HCT116 (cell line): ENCODE measurements at regions not wholly inside any gene's neighbourhood (a gene's known extent, or its start where the extent isn't known, plus 50 kb on each side); places are given as distances from the start of the nearest gene placed in this dataset.

Experiments
- ATAC-seq: fragments of 200-7000 bp; cut with Tn5 transposase; 2 replicates; pipeline ENCODE4 v1.9.1; 2020; ENCODE audit warnings: mild to moderate bottlenecking, moderate library complexity
- BruUV-seq: library from RNA; stranded (reverse); fragments of 400-500 nt; replicated peaks from 2 replicates; lab custom pipeline; 2021; lab: Mats Ljungman, UMichigan
- CTCF ChIA-PET: fragments of 300-600 bp; sonication (Branson Sonifier 250); formaldehyde crosslinking; loops from one replicate; lab custom pipeline; 2021; ENCODE audit warnings: antibody characterized with exemption; lab: Charles Lee
- POLR2A ChIA-PET: fragments of 300-600, 350-600 bp; sonication (Branson Sonifier 250); formaldehyde crosslinking; loops from one replicate; lab custom pipeline; 2021; ENCODE audit warnings: antibody characterized with exemption; lab: Charles Lee
- RAD21 ChIA-PET, 2 experiments: fragments of 300-600 bp; sonication (Branson Sonifier 250); formaldehyde crosslinking; loops; one replicate each; lab custom pipeline; 2023; ENCODE audit warnings: low total read pairs in 2 of 2; ENCODE audit not compliant: uncharacterized antibody in 2 of 2, unreplicated experiment in 2 of 2, low non-redundant PET in 1 of 2; lab: Charles Lee
- DNase-seq: peaks from one replicate; pipeline ENCODE4 v3.0.0-alpha.2; 2010; ENCODE audit warnings: low read depth, low spot score
- H2AFZ ChIP-seq: fragments of 200-600 bp; shearing (Covaris generic), sonication (generic); 2 replicates; pipeline ENCODE4 v1.6.1; 2017; ENCODE audit warnings: low read depth, mixed run types, mixed read lengths, antibody characterized with exemption, low read length; ENCODE audit not compliant: poor library complexity, severe bottlenecking
- H3K27ac ChIP-seq: 2 replicates; pipeline ENCODE4 v1.5.1; 2012; ENCODE audit warnings: low read depth, low read length
- H3K27me3 ChIP-seq: fragments of 200-600 bp; sonication (generic); 2 replicates; pipeline ENCODE4 v1.6.1; 2016; ENCODE audit warnings: mixed run types, low read length, mixed read lengths; ENCODE audit not compliant: insufficient read depth
- H3K36me3 ChIP-seq, 2 experiments: fragments of 200-500 bp in 1 of 2; fragments of 200-600 bp in 1 of 2; sonication (Bioruptor generic) in 1 of 2; sonication (generic) in 1 of 2; 2 replicates each; pipeline versions ENCODE4 v1.5.1 to v1.6.1; 2014 to 2016; ENCODE audit warnings: low read length in 2 of 2, inconsistent platforms in 1 of 2, mixed read lengths in 1 of 2, mixed run types in 1 of 2; ENCODE audit not compliant: insufficient read depth in 2 of 2, control insufficient read depth in 1 of 2
- H3K4me1 ChIP-seq, 2 experiments: fragments of 200-600 bp in 1 of 2; sonication (generic) in 1 of 2; 2 replicates each; pipeline versions ENCODE4 v1.5.1 to v1.6.1; 2012 to 2017; ENCODE audit warnings: low read length in 2 of 2, inconsistent platforms in 1 of 2, mild to moderate bottlenecking in 1 of 2, mixed read lengths in 1 of 2, mixed run types in 1 of 2, moderate library complexity in 1 of 2; ENCODE audit not compliant: insufficient read depth in 2 of 2, control insufficient read depth in 1 of 2
- H3K4me2 ChIP-seq: fragments of 200-600 bp; sonication (generic); 2 replicates; pipeline ENCODE4 v1.6.1; 2017; ENCODE audit warnings: mixed run types, low read length, mixed read lengths
- H3K4me3 ChIP-seq, 2 experiments: fragments of 200-600 bp in 1 of 2; sonication (generic) in 1 of 2; replicated peaks in 1 of 2; 2 replicates each; pipeline ENCODE4 v1.5.1; 2011 to 2016; ENCODE audit warnings: low read length in 2 of 2, control low read depth in 1 of 2, low read depth in 1 of 2, mild to moderate bottlenecking in 1 of 2, mixed read lengths in 1 of 2, mixed run types in 1 of 2
- H3K79me2 ChIP-seq: fragments of 200-600 bp; sonication (generic); 2 replicates; pipeline ENCODE4 v1.6.1; 2017; ENCODE audit warnings: mild to moderate bottlenecking, mixed run types, low read length, moderate library complexity, mixed read lengths; ENCODE audit not compliant: insufficient read depth
- H3K9ac ChIP-seq: fragments of 200-600 bp; sonication (generic); 2 replicates; pipeline ENCODE4 v1.6.1; 2016; ENCODE audit warnings: low read length, mixed read lengths
- H3K9me2 ChIP-seq: fragments of 200-600 bp; sonication (generic), shearing (Covaris generic); 2 replicates; pipeline ENCODE4 v1.6.1; 2017; ENCODE audit warnings: mixed run types, mild to moderate bottlenecking, moderate library complexity; ENCODE audit not compliant: insufficient read depth
- H3K9me3 ChIP-seq, 2 experiments: fragments of 200-500 bp in 1 of 2; fragments of 200-600 bp in 1 of 2; sonication (Bioruptor generic) in 1 of 2; sonication (generic) in 1 of 2; 2 replicates each; pipeline ENCODE4 v1.6.1; 2014 to 2017; ENCODE audit warnings: low read length in 2 of 2, mixed read lengths in 2 of 2, inconsistent platforms in 1 of 2, low read depth in 1 of 2, mild to moderate bottlenecking in 1 of 2, mixed run types in 1 of 2, moderate library complexity in 1 of 2; ENCODE audit not compliant: control insufficient read depth in 1 of 2, insufficient read depth in 1 of 2
- H4K20me1 ChIP-seq: fragments of 200-600 bp; sonication (generic), shearing (Covaris generic); 2 replicates; pipeline ENCODE4 v1.6.1; 2017; ENCODE audit warnings: mixed run types, mild to moderate bottlenecking, moderate library complexity; ENCODE audit not compliant: insufficient read depth
- ATF3 ChIP-seq: IDR thresholded peaks from 2 replicates; pipeline ENCODE4 v1.6.1; 2012
- EGR1 ChIP-seq: IDR thresholded peaks from 2 replicates; pipeline ENCODE4 v1.6.1; 2012; ENCODE audit warnings: low read depth
- ELF1 ChIP-seq: IDR thresholded peaks from 2 replicates; pipeline ENCODE4 v1.6.1; 2012; ENCODE audit warnings: low read depth, borderline replicate concordance
- EZH2 ChIP-seq: fragments of 200-600 bp; sonication (generic); IDR thresholded peaks from 2 replicates; pipeline ENCODE4 v1.6.1; 2017; ENCODE audit warnings: antibody characterized with exemption, mixed run types
- EZH2phosphoT487 ChIP-seq: fragments of 200-600 bp; IDR thresholded peaks from 2 replicates; pipeline ENCODE4 v1.6.1; 2018; ENCODE audit warnings: antibody characterized with exemption, borderline replicate concordance
- FOSL1 ChIP-seq: IDR thresholded peaks from 2 replicates; pipeline ENCODE4 v1.6.1; 2012; ENCODE audit warnings: low read depth
- JUND ChIP-seq: IDR thresholded peaks from 2 replicates; pipeline ENCODE4 v1.6.1; 2012
- TCF7L2 ChIP-seq: IDR thresholded peaks from 2 replicates; pipeline ENCODE4 v1.7.0; 2011; ENCODE audit warnings: borderline replicate concordance, inconsistent platforms; ENCODE audit not compliant: insufficient read depth, insufficient read length; ENCODE audit errors: extremely low read depth
- YY1 ChIP-seq: IDR thresholded peaks from 2 replicates; pipeline ENCODE4 v1.6.1; 2011; ENCODE audit warnings: low read length, low read depth, moderate library complexity, mild to moderate bottlenecking; ENCODE audit not compliant: insufficient replicate concordance; ENCODE audit errors: extremely low read depth
- ZBTB33 ChIP-seq: IDR thresholded peaks from 2 replicates; pipeline ENCODE4 v1.6.1; 2011; ENCODE audit warnings: mild to moderate bottlenecking, low read length, moderate library complexity; ENCODE audit not compliant: insufficient replicate concordance; ENCODE audit errors: extremely low read depth
- ZFX ChIP-seq: fragments of 450-650 bp; IDR thresholded peaks from 2 replicates; pipeline ENCODE4 v1.6.1; 2017
- ZNF274 ChIP-seq: fragments of 200-500 bp; sonication (Bioruptor generic); IDR thresholded peaks from 2 replicates; pipeline ENCODE4 v1.6.1; 2014; ENCODE audit warnings: mild to moderate bottlenecking, low read depth, low read length, inconsistent platforms
- intact Hi-C: fragments of 100-400 bp; cut with micrococcal nuclease; formaldehyde crosslinking; loops from 2 replicates; pipeline ENCODE4 v1.10.0; 2022
- TF ChIP-seq, protein P1 (sequence below), 3 experiments: fragments of 200-600 bp in 1 of 3; sonication (generic) in 1 of 3; IDR thresholded peaks in 2 of 3; conservative IDR thresholded peaks in 1 of 3; 2 replicates each; pipeline ENCODE4 v1.5.1; 2012 to 2017; ENCODE audit warnings: low read depth in 2 of 3, low read length in 2 of 3, antibody characterized with exemption in 1 of 3, borderline replicate concordance in 1 of 3, control low read depth in 1 of 3, mild to moderate bottlenecking in 1 of 3, mixed read lengths in 1 of 3, mixed run types in 1 of 3, moderate library complexity in 1 of 3; ENCODE audit not compliant: insufficient read depth in 1 of 3
- TF ChIP-seq, protein P2 (sequence below): IDR thresholded peaks from 2 replicates; pipeline ENCODE4 v1.6.1; 2012

GRCh38 chr5:89573345-89573744 is 690.4 kb upstream of the MEF2C start:
- intact Hi-C loops: no loop called here
- TF ChIP-seq EZH2phosphoT487: no peak
- no peak for TF ChIP-seq YY1
- TF ChIP-seq ZNF274: no peak
- no peak for TF ChIP-seq ZFX
- no peak for TF ChIP-seq TCF7L2
- no peak for TF ChIP-seq EGR1
- TF ChIP-seq JUND: no peak
- no peak for TF ChIP-seq ZBTB33
- peak overlapping the region; percentile 39 for H2AFZ ChIP-seq
- POLR2A ChIA-PET: no interaction called here
- no peaks in the 10 kb centered on the region for H3K27me3 ChIP-seq
- RAD21 ChIA-PET: no interaction called here
- no peaks in the 10 kb centered on the region for H3K36me3 ChIP-seq
- DNase-seq (no peak), ATAC-seq (no peak)
- H4K20me1 ChIP-seq: no peaks in the 10 kb centered on the region
- H3K27ac ChIP-seq: no peak overlapping the region
- BruUV-seq: no TSS peak
- CTCF ChIA-PET: no interaction called here
- no peaks in the 10 kb centered on the region for H3K79me2 ChIP-seq
- no peak overlapping the region for H3K4me3 ChIP-seq
- H3K4me1 ChIP-seq: no peaks in the 10 kb centered on the region
- H3K4me2 ChIP-seq: no peak overlapping the region
- no peak overlapping the region for H3K9ac ChIP-seq
- no peaks in the 10 kb centered on the region for H3K9me2 ChIP-seq
- no peaks in the 10 kb centered on the region for H3K9me3 ChIP-seq

DNA sequence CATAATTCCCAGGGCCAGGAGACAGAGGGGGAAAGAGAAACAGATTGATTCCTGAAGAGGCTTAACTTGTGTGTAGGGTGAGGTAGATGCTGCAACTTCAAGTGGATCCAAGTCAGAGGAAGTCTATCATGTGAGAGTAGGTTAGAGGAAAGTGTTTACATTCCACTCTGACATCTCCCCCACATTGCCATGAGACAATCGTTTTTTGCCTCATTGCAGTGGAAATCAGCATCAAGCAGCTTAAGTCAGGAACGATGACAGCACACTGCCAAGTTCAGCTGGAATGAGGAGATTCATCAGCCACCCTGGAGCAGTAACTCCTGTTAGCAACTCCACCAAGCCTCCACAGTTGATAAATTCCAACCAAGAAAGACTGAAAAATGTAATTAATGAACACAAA is 689.7 kb upstream of the MEF2C start:
- no peak overlapping the region for H3K4me2 ChIP-seq
- no peaks in the 10 kb centered on the region for H3K9me2 ChIP-seq
- no peak overlapping the region for H3K9ac ChIP-seq
- DNase-seq (no peak), ATAC-seq (no peak)
- no peaks in the 10 kb centered on the region for H3K36me3 ChIP-seq
- H3K79me2 ChIP-seq: no peaks in the 10 kb centered on the region
- H3K9me3 ChIP-seq: no peaks in the 10 kb centered on the region
- ChIA-PET CTCF (no interaction called here), RAD21 (no interaction called here), POLR2A (no interaction called here)
- no peaks in the 10 kb centered on the region for H3K27me3 ChIP-seq
- H4K20me1 ChIP-seq: no peaks in the 10 kb centered on the region
- no peak overlapping the region for H3K4me3 ChIP-seq
- H3K27ac ChIP-seq: no peak overlapping the region
- no peak overlapping the region for H2AFZ ChIP-seq
- BruUV-seq: no TSS peak
- intact Hi-C loops: no loop called here
- H3K4me1 ChIP-seq: no peaks in the 10 kb centered on the region
- TF ChIP-seq, protein P1, sequence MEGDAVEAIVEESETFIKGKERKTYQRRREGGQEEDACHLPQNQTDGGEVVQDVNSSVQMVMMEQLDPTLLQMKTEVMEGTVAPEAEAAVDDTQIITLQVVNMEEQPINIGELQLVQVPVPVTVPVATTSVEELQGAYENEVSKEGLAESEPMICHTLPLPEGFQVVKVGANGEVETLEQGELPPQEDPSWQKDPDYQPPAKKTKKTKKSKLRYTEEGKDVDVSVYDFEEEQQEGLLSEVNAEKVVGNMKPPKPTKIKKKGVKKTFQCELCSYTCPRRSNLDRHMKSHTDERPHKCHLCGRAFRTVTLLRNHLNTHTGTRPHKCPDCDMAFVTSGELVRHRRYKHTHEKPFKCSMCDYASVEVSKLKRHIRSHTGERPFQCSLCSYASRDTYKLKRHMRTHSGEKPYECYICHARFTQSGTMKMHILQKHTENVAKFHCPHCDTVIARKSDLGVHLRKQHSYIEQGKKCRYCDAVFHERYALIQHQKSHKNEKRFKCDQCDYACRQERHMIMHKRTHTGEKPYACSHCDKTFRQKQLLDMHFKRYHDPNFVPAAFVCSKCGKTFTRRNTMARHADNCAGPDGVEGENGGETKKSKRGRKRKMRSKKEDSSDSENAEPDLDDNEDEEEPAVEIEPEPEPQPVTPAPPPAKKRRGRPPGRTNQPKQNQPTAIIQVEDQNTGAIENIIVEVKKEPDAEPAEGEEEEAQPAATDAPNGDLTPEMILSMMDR (IDR thresholded peaks at IDR 0.05 in 2 of 3, conservative IDR thresholded peaks at IDR 0.05 in 1 of 3; ENCODE audit: borderline replicate concordance in 1 of 3, insufficient read depth in 1 of 3, low read depth in 2 of 3, low read length in 2 of 3): no peak
- TF ChIP-seq YY1: no peak
- TF ChIP-seq ZNF274: no peak
- TF ChIP-seq FOSL1: no peak
- TF ChIP-seq, protein P2, sequence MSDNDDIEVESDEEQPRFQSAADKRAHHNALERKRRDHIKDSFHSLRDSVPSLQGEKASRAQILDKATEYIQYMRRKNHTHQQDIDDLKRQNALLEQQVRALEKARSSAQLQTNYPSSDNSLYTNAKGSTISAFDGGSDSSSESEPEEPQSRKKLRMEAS: no peak
- TF ChIP-seq ATF3: no peak
- no peak for TF ChIP-seq ZBTB33
- TF ChIP-seq JUND: no peak
- no peak for TF ChIP-seq EZH2
- TF ChIP-seq ELF1: no peak
- TF ChIP-seq ZFX: no peak
